ENCODE measurements at regions not wholly inside any gene's neighbourhood (a gene's known extent, or its start where the extent isn't known, plus 50 kb on each side); places are given as distances from the start of the nearest gene placed in this dataset.

GRCh38 chr10:118181021-118181420 lies 134.3 kb upstream of the RAB11FIP2 start:
- Mint-ChIP-seq H3K36me3 (ENCODE audit: insufficient read depth, unreplicated experiment) (no peaks in the 10 kb centered on the region), H3K4me3 (ENCODE audit: low read depth, unreplicated experiment) (no peak overlapping the region), H3K27me3 (ENCODE audit: unreplicated experiment) (no peaks in the 10 kb centered on the region), H3K4me1 (ENCODE audit: low read depth, unreplicated experiment) (no peaks in the 10 kb centered on the region), H3K9me3 (ENCODE audit: low read depth, unreplicated experiment) (peaks cover 6% of the 10 kb centered on the region), H3K27ac (ENCODE audit: unreplicated experiment) (no peak overlapping the region)
- TF ChIP-seq, protein P1, sequence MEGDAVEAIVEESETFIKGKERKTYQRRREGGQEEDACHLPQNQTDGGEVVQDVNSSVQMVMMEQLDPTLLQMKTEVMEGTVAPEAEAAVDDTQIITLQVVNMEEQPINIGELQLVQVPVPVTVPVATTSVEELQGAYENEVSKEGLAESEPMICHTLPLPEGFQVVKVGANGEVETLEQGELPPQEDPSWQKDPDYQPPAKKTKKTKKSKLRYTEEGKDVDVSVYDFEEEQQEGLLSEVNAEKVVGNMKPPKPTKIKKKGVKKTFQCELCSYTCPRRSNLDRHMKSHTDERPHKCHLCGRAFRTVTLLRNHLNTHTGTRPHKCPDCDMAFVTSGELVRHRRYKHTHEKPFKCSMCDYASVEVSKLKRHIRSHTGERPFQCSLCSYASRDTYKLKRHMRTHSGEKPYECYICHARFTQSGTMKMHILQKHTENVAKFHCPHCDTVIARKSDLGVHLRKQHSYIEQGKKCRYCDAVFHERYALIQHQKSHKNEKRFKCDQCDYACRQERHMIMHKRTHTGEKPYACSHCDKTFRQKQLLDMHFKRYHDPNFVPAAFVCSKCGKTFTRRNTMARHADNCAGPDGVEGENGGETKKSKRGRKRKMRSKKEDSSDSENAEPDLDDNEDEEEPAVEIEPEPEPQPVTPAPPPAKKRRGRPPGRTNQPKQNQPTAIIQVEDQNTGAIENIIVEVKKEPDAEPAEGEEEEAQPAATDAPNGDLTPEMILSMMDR (IDR thresholded peaks at IDR 0.05; ENCODE audit: unreplicated experiment) = no peak
- intact Hi-C loops (cut with micrococcal nuclease; ENCODE audit: unreplicated experiment) = no loop called here
- BruUV-seq (replicated peaks) = no TSS peak
- no peak for DNase-seq
- CTCF ChIA-PET = no interaction called here

GRCh38 chr10:118175148-118175547 lies 128.4 kb upstream of the RAB11FIP2 start:
- CTCF ChIA-PET = no interaction called here
- DNase-seq = no peak
- intact Hi-C loops (cut with micrococcal nuclease; ENCODE audit: unreplicated experiment) = no loop called here
- Mint-ChIP-seq H3K27me3 (ENCODE audit: unreplicated experiment) (no peaks in the 10 kb centered on the region), H3K27ac (ENCODE audit: unreplicated experiment) (no peak overlapping the region), H3K4me3 (ENCODE audit: low read depth, unreplicated experiment) (no peak overlapping the region), H3K4me1 (ENCODE audit: low read depth, unreplicated experiment) (no peaks in the 10 kb centered on the region), H3K9me3 (ENCODE audit: low read depth, unreplicated experiment) (peaks cover 7% of the 10 kb centered on the region), H3K36me3 (ENCODE audit: insufficient read depth, unreplicated experiment) (no peaks in the 10 kb centered on the region)
- TF ChIP-seq, protein P1 (IDR thresholded peaks at IDR 0.05; ENCODE audit: unreplicated experiment) = no peak
- BruUV-seq (replicated peaks) = no TSS peak

DNA sequence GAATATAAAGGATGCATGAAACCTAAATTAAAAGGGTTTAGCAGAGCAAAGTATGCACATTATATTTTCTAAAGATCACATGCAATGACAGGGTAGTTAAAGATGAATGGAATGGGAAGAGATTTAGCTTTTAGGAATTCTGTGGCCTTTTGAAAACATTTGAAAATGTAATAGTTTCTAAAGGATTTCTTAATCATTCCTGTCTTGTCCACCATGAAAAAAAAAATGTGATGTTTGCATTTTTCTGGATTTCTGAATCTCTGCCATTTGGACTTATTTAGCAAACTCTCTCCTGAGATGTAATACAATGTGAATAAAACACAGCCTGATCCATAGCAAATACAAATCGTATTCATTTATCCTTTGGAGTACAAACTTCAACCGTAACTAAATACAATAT lies 126.6 kb upstream of the RAB11FIP2 start:
- Mint-ChIP-seq H3K4me3 (ENCODE audit: low read depth, unreplicated experiment) (no peak overlapping the region), H3K9me3 (ENCODE audit: low read depth, unreplicated experiment) (peaks cover 12% of the 10 kb centered on the region), H3K27me3 (ENCODE audit: unreplicated experiment) (no peaks in the 10 kb centered on the region), H3K27ac (ENCODE audit: unreplicated experiment) (no peak overlapping the region), H3K4me1 (ENCODE audit: low read depth, unreplicated experiment) (no peaks in the 10 kb centered on the region), H3K36me3 (ENCODE audit: insufficient read depth, unreplicated experiment) (no peaks in the 10 kb centered on the region)
- TF ChIP-seq, protein P1 (IDR thresholded peaks at IDR 0.05; ENCODE audit: unreplicated experiment) = no peak
- CTCF ChIA-PET = no interaction called here
- intact Hi-C loops (cut with micrococcal nuclease; ENCODE audit: unreplicated experiment) = no loop called here
- BruUV-seq (replicated peaks) = no TSS peak
- no peak for DNase-seq

DNA sequence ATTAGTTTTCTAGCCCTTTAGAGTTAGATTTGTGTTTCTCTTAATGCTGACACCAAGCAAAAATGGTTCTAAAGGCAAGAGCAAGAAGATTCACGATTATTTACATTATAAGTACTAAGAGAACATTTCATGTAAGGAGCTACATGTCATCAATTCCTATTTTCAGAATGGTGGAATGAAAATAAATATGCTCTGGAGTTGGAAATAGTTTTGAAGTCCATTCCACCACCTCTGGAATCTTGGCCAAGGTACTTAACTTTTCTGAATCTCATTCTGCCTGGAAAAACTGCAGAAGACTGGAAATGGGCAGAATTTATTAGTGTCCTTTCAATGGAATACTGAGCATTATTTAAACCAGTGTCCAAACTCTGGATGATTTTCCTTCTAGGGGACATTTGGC lies 125.1 kb upstream of the RAB11FIP2 start:
- TF ChIP-seq, protein P1 (IDR thresholded peaks at IDR 0.05; ENCODE audit: unreplicated experiment) = no peak
- intact Hi-C loops (cut with micrococcal nuclease; ENCODE audit: unreplicated experiment) = no loop called here
- Mint-ChIP-seq H3K36me3 (ENCODE audit: insufficient read depth, unreplicated experiment) (no peaks in the 10 kb centered on the region), H3K27ac (ENCODE audit: unreplicated experiment) (no peak overlapping the region), H3K4me3 (ENCODE audit: low read depth, unreplicated experiment) (no peak overlapping the region), H3K9me3 (ENCODE audit: low read depth, unreplicated experiment) (peaks cover 16% of the 10 kb centered on the region), H3K27me3 (ENCODE audit: unreplicated experiment) (no peaks in the 10 kb centered on the region), H3K4me1 (ENCODE audit: low read depth, unreplicated experiment) (no peaks in the 10 kb centered on the region)
- BruUV-seq (replicated peaks) = no TSS peak
- DNase-seq = no peak
- CTCF ChIA-PET = no interaction called here

Measured in Calu3 (cell line).